Stomach (tissue), 8 donors: ENCODE measurements at regions not wholly inside any gene's neighbourhood (a gene's known extent, or its start where the extent isn't known, plus 50 kb on each side); places are given as distances from the start of the nearest gene placed in this dataset.

Experiments used
- DNase-seq, 2 donors: peaks; one replicate each; pipeline versions ENCODE4 v3.0.0 to v3.0.0-alpha.2; 2013 to 2019
- H3K27ac ChIP-seq, 5 donors: fragments of 200-600 bp in 4 of 5; sonication (generic) in 4 of 5; one replicate each; pipeline ENCODE4 v1.5.1; 2013 to 2019; ENCODE audit warnings: mild to moderate bottlenecking in 1 of 5, moderate library complexity in 1 of 5
- H3K27me3 ChIP-seq, 3 donors: fragments of 200-600 bp; sonication (generic); one replicate each; pipeline ENCODE4 v1.5.1; 2017 to 2019; ENCODE audit warnings: mixed run types in 1 of 3
- H3K36me3 ChIP-seq, 4 donors: fragments of 200-600 bp; sonication (generic); 1 replicate in 3 of 4; 2 replicates in 1 of 4; pipeline ENCODE4 v1.5.1; 2016 to 2019
- H3K4me1 ChIP-seq, 4 donors: fragments of 200-600 bp; sonication (generic); one replicate each; pipeline ENCODE4 v1.5.1; 2016 to 2019
- H3K4me3 ChIP-seq, 4 donors: fragments of 200-600 bp; sonication (generic) in 3 of 4; one replicate each; pipeline ENCODE4 v1.5.1; 2016 to 2019; ENCODE audit warnings: mild to moderate bottlenecking in 1 of 4
- H3K9me3 ChIP-seq, 4 donors: fragments of 200-600 bp; sonication (generic); one replicate each; pipeline ENCODE4 v1.5.1; 2016 to 2019
- CTCF ChIP-seq, 7 experiments: fragments of 450-650 bp in 4 of 7; fragments of 200-600 bp in 3 of 7; sonication (generic) in 3 of 7; IDR thresholded peaks; one replicate each; pipeline ENCODE4 v1.5.1; 2016 to 2019; ENCODE audit warnings: antibody characterized with exemption in 7 of 7, control low read depth in 2 of 7, mild to moderate bottlenecking in 1 of 7
- EP300 ChIP-seq: sonication (generic); formaldehyde crosslinking; IDR thresholded peaks from one replicate; pipeline ENCODE4 v1.6.1; 2017; ENCODE audit warnings: antibody characterized with exemption
- POLR2A ChIP-seq, 4 donors: fragments of 450-650 bp; IDR thresholded peaks; one replicate each; pipeline ENCODE4 v1.6.1; 2016; ENCODE audit warnings: antibody characterized with exemption in 4 of 4, control low read depth in 2 of 4, mild to moderate bottlenecking in 1 of 4, moderate library complexity in 1 of 4
- POLR2AphosphoS5 ChIP-seq, 3 donors: sonication (generic); formaldehyde crosslinking; IDR thresholded peaks; one replicate each; pipeline ENCODE4 v1.6.1; 2016; ENCODE audit warnings: antibody characterized with exemption in 3 of 3
- WGBS, 5 donors: extraction: QIAGEN DNeasy Blood & Tissue Kit in 3 of 5; methylation state at CpG; one replicate each; pipeline versions ENCODE4 v1.1.5 to v1.1.7; 2013 to 2018; 5-methylcytosine and 5-hydroxymethylcytosine counted together
- intact Hi-C: fragments of 100-400 bp; cut with DNase I; formaldehyde crosslinking; loops from one replicate; pipeline ENCODE4 v1.15.1; 2023; ENCODE audit warnings: low total_unique reads
- donor health status: healthy with polysubstance abuse.
- donor health status: Bipolar disorder and iron deficiency.
- donor health status: healthy.

GRCh38 chr16:27686926-27687325, 137.0 kb downstream of the KATNIP start:
- H3K4me1 ChIP-seq, result no peaks in the 10 kb centered on the region
- TF ChIP-seq POLR2A (IDR thresholded peaks at IDR 0.05), result no peak
- TF ChIP-seq EP300, result no peak
- TF ChIP-seq CTCF (IDR thresholded peaks at IDR 0.05), result no peak
- no peak for TF ChIP-seq POLR2AphosphoS5 (IDR thresholded peaks at IDR 0.05)
- no peak for DNase-seq
- H3K9me3 ChIP-seq, result no peaks in the 10 kb centered on the region
- WGBS, 5 donors, result 69 to 86% (median 77%) methylated on average over 3 of the region's 3 CpGs
- H3K4me3 ChIP-seq, result no peak overlapping the region
- no peak overlapping the region for H3K27ac ChIP-seq
- H3K27me3 ChIP-seq, result no peaks in the 10 kb centered on the region
- intact Hi-C loops, result no loop called here
- H3K36me3 ChIP-seq, result peaks cover 0 to 25% (median 22%) of the 10 kb centered on the region in 4 donors

- Histone ChIP-seq H3K36me3 (peaks cover 0 to 18% (median 15%) of the 10 kb centered on the region in 4 donors), H3K9me3 (no peaks in the 10 kb centered on the region), H3K27ac (no peak overlapping the region), H3K27me3 (no peaks in the 10 kb centered on the region), H3K4me3 (no peak overlapping the region), H3K4me1 (no peaks in the 10 kb centered on the region)
- intact Hi-C loops, result no loop called here
- WGBS, 5 donors, result 88 to 97% (median 96%) methylated on average over 2 of the region's 2 CpGs
- TF ChIP-seq POLR2A (IDR thresholded peaks at IDR 0.05) (no peak), POLR2AphosphoS5 (IDR thresholded peaks at IDR 0.05) (no peak)
- DNase-seq, result no peak
Observed at GRCh38 chr16:27687605-27688004, 137.7 kb downstream of the KATNIP start.

GRCh38 chr16:27689711-27690110, 139.8 kb downstream of the KATNIP start:
- intact Hi-C loops, result no loop called here
- H3K27ac ChIP-seq, result no peak overlapping the region
- no peaks in the 10 kb centered on the region for H3K9me3 ChIP-seq
- DNase-seq, result no peak
- WGBS, 5 donors, result 93 to 96% (median 94%) methylated on average over 3 to 5 of the region's 5 CpGs
- TF ChIP-seq POLR2A (IDR thresholded peaks at IDR 0.05) (no peak), EP300 (no peak), POLR2AphosphoS5 (IDR thresholded peaks at IDR 0.05) (no peak), CTCF (IDR thresholded peaks at IDR 0.05) (no peak)
- H3K4me1 ChIP-seq, result no peaks in the 10 kb centered on the region
- H3K4me3 ChIP-seq, result no peak overlapping the region
- H3K36me3 ChIP-seq, result peaks cover 0 to 14% (median 7%) of the 10 kb centered on the region in 4 donors
- no peaks in the 10 kb centered on the region for H3K27me3 ChIP-seq

- DNase-seq, result peak in 1 of 2 donors; percentile 47
- no peaks in the 10 kb centered on the region for H3K27me3 ChIP-seq
- peaks cover 0 to 14% (median 7%) of the 10 kb centered on the region in 4 donors for H3K36me3 ChIP-seq
- no peaks in the 10 kb centered on the region for H3K4me1 ChIP-seq
- 36 to 66% (median 43%) methylated on average over 3 of the region's 3 CpGs for WGBS, 5 donors
- no peaks in the 10 kb centered on the region for H3K9me3 ChIP-seq
- no peak overlapping the region for H3K27ac ChIP-seq
- no peak overlapping the region for H3K4me3 ChIP-seq
- intact Hi-C loops, result no loop called here
- TF ChIP-seq CTCF (IDR thresholded peaks at IDR 0.05) (peak in 4 of 7 experiments; percentile 11 to 31 (median 24)), EP300 (no peak)
Observed at GRCh38 chr16:27690608-27691007, 140.7 kb downstream of the KATNIP start.

- 80 to 96% (median 92%) methylated on average over 4 of the region's 4 CpGs for WGBS, 5 donors
- no peak overlapping the region for H3K27ac ChIP-seq
- TF ChIP-seq EP300 (no peak), POLR2A (IDR thresholded peaks at IDR 0.05) (no peak), POLR2AphosphoS5 (IDR thresholded peaks at IDR 0.05) (no peak), CTCF (IDR thresholded peaks at IDR 0.05) (no peak)
Observed at GRCh38 chr16:27691721-27692120, 141.8 kb downstream of the KATNIP start.

More at GRCh38 chr16:27691721-27692120, 141.8 kb downstream of the KATNIP start:
- no peak for DNase-seq
- Histone ChIP-seq H3K4me3 (no peak overlapping the region), H3K36me3 (peaks cover 0 to 14% (median 7%) of the 10 kb centered on the region in 4 donors), H3K4me1 (no peaks in the 10 kb centered on the region), H3K27me3 (no peaks in the 10 kb centered on the region), H3K9me3 (no peaks in the 10 kb centered on the region)
- intact Hi-C loops, result no loop called here
